Hepatocyte (in vitro differentiated cells): ENCODE measurements at regions not wholly inside any gene's neighbourhood (a gene's known extent, or its start where the extent isn't known, plus 50 kb on each side); places are given as distances from the start of the nearest gene placed in this dataset.

ENCODE experiments used
- EZH2 ChIP-seq: fragments of 200-600 bp; sonication (generic); IDR thresholded peaks from 2 replicates; pipeline ENCODE4 v1.6.1; 2016; ENCODE audit warnings: antibody characterized with exemption, mild to moderate bottlenecking, borderline replicate concordance
- TF ChIP-seq, protein P1 (sequence below): fragments of 200-600 bp; sonication (generic); IDR thresholded peaks from 2 replicates; pipeline ENCODE4 v1.5.1; 2016; ENCODE audit warnings: antibody characterized with exemption, mild to moderate bottlenecking; ENCODE audit not compliant: poor library complexity

DNA sequence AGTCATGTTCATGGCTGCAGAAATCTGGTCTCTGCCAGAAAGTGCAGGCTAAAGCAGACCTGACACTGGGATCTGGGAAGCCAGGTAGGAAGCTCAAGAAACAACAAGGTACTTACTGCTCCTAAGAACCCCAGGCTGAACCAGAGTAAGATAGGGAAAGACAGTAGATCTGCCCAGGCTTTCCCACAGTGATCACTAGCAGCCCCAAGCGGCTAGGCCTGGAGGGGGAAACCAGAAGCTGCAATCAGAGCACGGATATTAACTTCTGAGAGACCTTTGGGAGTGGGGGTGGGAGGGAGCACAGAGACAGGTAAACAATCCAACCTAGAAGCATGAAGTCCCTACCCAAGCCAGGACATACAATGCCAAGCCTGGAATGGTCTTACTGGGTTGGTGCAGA, 135.2 kb upstream of the C11orf58 start:
- TF ChIP-seq, protein P1, sequence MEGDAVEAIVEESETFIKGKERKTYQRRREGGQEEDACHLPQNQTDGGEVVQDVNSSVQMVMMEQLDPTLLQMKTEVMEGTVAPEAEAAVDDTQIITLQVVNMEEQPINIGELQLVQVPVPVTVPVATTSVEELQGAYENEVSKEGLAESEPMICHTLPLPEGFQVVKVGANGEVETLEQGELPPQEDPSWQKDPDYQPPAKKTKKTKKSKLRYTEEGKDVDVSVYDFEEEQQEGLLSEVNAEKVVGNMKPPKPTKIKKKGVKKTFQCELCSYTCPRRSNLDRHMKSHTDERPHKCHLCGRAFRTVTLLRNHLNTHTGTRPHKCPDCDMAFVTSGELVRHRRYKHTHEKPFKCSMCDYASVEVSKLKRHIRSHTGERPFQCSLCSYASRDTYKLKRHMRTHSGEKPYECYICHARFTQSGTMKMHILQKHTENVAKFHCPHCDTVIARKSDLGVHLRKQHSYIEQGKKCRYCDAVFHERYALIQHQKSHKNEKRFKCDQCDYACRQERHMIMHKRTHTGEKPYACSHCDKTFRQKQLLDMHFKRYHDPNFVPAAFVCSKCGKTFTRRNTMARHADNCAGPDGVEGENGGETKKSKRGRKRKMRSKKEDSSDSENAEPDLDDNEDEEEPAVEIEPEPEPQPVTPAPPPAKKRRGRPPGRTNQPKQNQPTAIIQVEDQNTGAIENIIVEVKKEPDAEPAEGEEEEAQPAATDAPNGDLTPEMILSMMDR: peak; percentile 16
- TF ChIP-seq EZH2: no peak
